ENCODE measurements at regions not wholly inside any gene's neighbourhood (a gene's known extent, or its start where the extent isn't known, plus 50 kb on each side); places are given as distances from the start of the nearest gene placed in this dataset.

- FAIRE-seq, result no peak
- DNase-seq (ENCODE audit: insufficient read length, low spot score), result no peak
- TF ChIP-seq PAX5 (IDR thresholded peaks at IDR 0.05; ENCODE audit: insufficient read depth, low read length, severe bottlenecking), result no peak
- no peak for TF ChIP-seq SPI1 (IDR thresholded peaks at IDR 0.05; ENCODE audit: low read depth, low read length)
These were observed 449.4 kb upstream of the CDH4 start for GRCh38 chr20:60802676-60803075.

GRCh38 chr20:60803335-60804055 lies 448.6 kb upstream of the CDH4 start:
- FAIRE-seq (no peak), DNase-seq (ENCODE audit: insufficient read length, low spot score) (no peak)
- no peak for TF ChIP-seq POU2F2 (IDR thresholded peaks at IDR 0.05; ENCODE audit: low read depth, low read length)
- no peak for TF ChIP-seq TAF1 (IDR thresholded peaks at IDR 0.05; ENCODE audit: low read depth, low read length)
- TF ChIP-seq POLR2A (IDR thresholded peaks at IDR 0.05; ENCODE audit: low read depth, low read length), result no peak
- TF ChIP-seq POLR2AphosphoS5 (IDR thresholded peaks at IDR 0.05; ENCODE audit: low read depth, low read length), result no peak
- no peak for TF ChIP-seq SPI1 (IDR thresholded peaks at IDR 0.05; ENCODE audit: low read depth, low read length)
- TF ChIP-seq PAX5 (IDR thresholded peaks at IDR 0.05; ENCODE audit: insufficient read depth, low read length, severe bottlenecking), result no peak

- FAIRE-seq (no peak), DNase-seq (ENCODE audit: insufficient read length, low spot score) (no peak)
- TF ChIP-seq POLR2A (IDR thresholded peaks at IDR 0.05; ENCODE audit: low read depth, low read length) (no peak), SPI1 (IDR thresholded peaks at IDR 0.05; ENCODE audit: low read depth, low read length) (no peak), TAF1 (IDR thresholded peaks at IDR 0.05; ENCODE audit: low read depth, low read length) (no peak), POU2F2 (IDR thresholded peaks at IDR 0.05; ENCODE audit: low read depth, low read length) (no peak), POLR2AphosphoS5 (IDR thresholded peaks at IDR 0.05; ENCODE audit: low read depth, low read length) (no peak), PAX5 (IDR thresholded peaks at IDR 0.05; ENCODE audit: insufficient read depth, low read length, severe bottlenecking) (no peak)
These were observed 447.7 kb upstream of the CDH4 start for GRCh38 chr20:60804240-60804917.

- no peak for FAIRE-seq
- DNase-seq (ENCODE audit: insufficient read length, low spot score), result no peak
- TF ChIP-seq TAF1 (IDR thresholded peaks at IDR 0.05; ENCODE audit: low read depth, low read length), result no peak
- TF ChIP-seq PAX5 (IDR thresholded peaks at IDR 0.05; ENCODE audit: insufficient read depth, low read length, severe bottlenecking), result no peak
- TF ChIP-seq POU2F2 (IDR thresholded peaks at IDR 0.05; ENCODE audit: low read depth, low read length), result no peak
- TF ChIP-seq SPI1 (IDR thresholded peaks at IDR 0.05; ENCODE audit: low read depth, low read length), result no peak
- no peak for TF ChIP-seq POLR2A (IDR thresholded peaks at IDR 0.05; ENCODE audit: low read depth, low read length)
These were observed 447.0 kb upstream of the CDH4 start for GRCh38 chr20:60804918-60805630.

- no peak for FAIRE-seq
- TF ChIP-seq POLR2A (IDR thresholded peaks at IDR 0.05; ENCODE audit: low read depth, low read length) (no peak), POU2F2 (IDR thresholded peaks at IDR 0.05; ENCODE audit: low read depth, low read length) (no peak), POLR2AphosphoS5 (IDR thresholded peaks at IDR 0.05; ENCODE audit: low read depth, low read length) (no peak)
These were observed 445.7 kb upstream of the CDH4 start for GRCh38 chr20:60806354-60806753.

GRCh38 chr20:60806824-60807223 lies 445.2 kb upstream of the CDH4 start:
- no peak for DNase-seq (ENCODE audit: insufficient read length, low spot score)
- FAIRE-seq, result no peak

More at GRCh38 chr20:60806354-60806753, 445.7 kb upstream of the CDH4 start:
- no peak for DNase-seq (ENCODE audit: insufficient read length, low spot score)

GRCh38 chr20:60808003-60808672 lies 443.9 kb upstream of the CDH4 start:
- no peak for DNase-seq (ENCODE audit: insufficient read length, low spot score)
- TF ChIP-seq TAF1 (IDR thresholded peaks at IDR 0.05; ENCODE audit: low read depth, low read length) (no peak), SPI1 (IDR thresholded peaks at IDR 0.05; ENCODE audit: low read depth, low read length) (no peak), POLR2AphosphoS5 (IDR thresholded peaks at IDR 0.05; ENCODE audit: low read depth, low read length) (no peak), POU2F2 (IDR thresholded peaks at IDR 0.05; ENCODE audit: low read depth, low read length) (no peak), POLR2A (IDR thresholded peaks at IDR 0.05; ENCODE audit: low read depth, low read length) (no peak), PAX5 (IDR thresholded peaks at IDR 0.05; ENCODE audit: insufficient read depth, low read length, severe bottlenecking) (no peak)
- FAIRE-seq, result no peak

More at GRCh38 chr20:60806824-60807223, 445.2 kb upstream of the CDH4 start:
- TF ChIP-seq POU2F2 (IDR thresholded peaks at IDR 0.05; ENCODE audit: low read depth, low read length) (no peak), PAX5 (IDR thresholded peaks at IDR 0.05; ENCODE audit: insufficient read depth, low read length, severe bottlenecking) (no peak), POLR2AphosphoS5 (IDR thresholded peaks at IDR 0.05; ENCODE audit: low read depth, low read length) (no peak), TAF1 (IDR thresholded peaks at IDR 0.05; ENCODE audit: low read depth, low read length) (no peak), POLR2A (IDR thresholded peaks at IDR 0.05; ENCODE audit: low read depth, low read length) (no peak), SPI1 (IDR thresholded peaks at IDR 0.05; ENCODE audit: low read depth, low read length) (no peak)

GRCh38 chr20:60808701-60809100 lies 443.4 kb upstream of the CDH4 start:
- TF ChIP-seq POLR2AphosphoS5 (IDR thresholded peaks at IDR 0.05; ENCODE audit: low read depth, low read length) (no peak), TAF1 (IDR thresholded peaks at IDR 0.05; ENCODE audit: low read depth, low read length) (no peak), POU2F2 (IDR thresholded peaks at IDR 0.05; ENCODE audit: low read depth, low read length) (no peak), POLR2A (IDR thresholded peaks at IDR 0.05; ENCODE audit: low read depth, low read length) (no peak), PAX5 (IDR thresholded peaks at IDR 0.05; ENCODE audit: insufficient read depth, low read length, severe bottlenecking) (no peak), SPI1 (IDR thresholded peaks at IDR 0.05; ENCODE audit: low read depth, low read length) (no peak)
- FAIRE-seq (no peak), DNase-seq (ENCODE audit: insufficient read length, low spot score) (no peak)

GRCh38 chr20:60810561-60810960 lies 441.5 kb upstream of the CDH4 start:
- no peak for FAIRE-seq
- TF ChIP-seq PAX5 (IDR thresholded peaks at IDR 0.05; ENCODE audit: insufficient read depth, low read length, severe bottlenecking), result no peak
- TF ChIP-seq SPI1 (IDR thresholded peaks at IDR 0.05; ENCODE audit: low read depth, low read length), result no peak
- no peak for TF ChIP-seq POLR2AphosphoS5 (IDR thresholded peaks at IDR 0.05; ENCODE audit: low read depth, low read length)
- TF ChIP-seq POU2F2 (IDR thresholded peaks at IDR 0.05; ENCODE audit: low read depth, low read length), result no peak
- no peak for TF ChIP-seq TAF1 (IDR thresholded peaks at IDR 0.05; ENCODE audit: low read depth, low read length)
- DNase-seq (ENCODE audit: insufficient read length, low spot score), result no peak

Measured in GM12891 (cell line).